Right lobe of liver (tissue), 6 donors: ENCODE measurements at regions not wholly inside any gene's neighbourhood (a gene's known extent, or its start where the extent isn't known, plus 50 kb on each side); places are given as distances from the start of the nearest gene placed in this dataset.

ENCODE experiments used
- ATAC-seq, 4 donors: fragments of 200-7000 bp; cut with Tn5 transposase; one replicate each; pipeline ENCODE4 v1.9.1; 2020; ENCODE audit warnings: mild to moderate bottlenecking in 4 of 4, moderate library complexity in 4 of 4
- DNase-seq, 3 donors: peaks; one replicate each; pipeline ENCODE4 v3.0.0-alpha.2; 2020
- H3K27ac ChIP-seq, 3 donors: fragments of 200-600 bp; one replicate each; pipeline ENCODE4 v1.8.0; 2022
- H3K27me3 ChIP-seq, 2 donors: fragments of 200-600 bp; one replicate each; pipeline ENCODE4 v1.8.0; 2022
- H3K36me3 ChIP-seq, 4 donors: fragments of 200-600 bp; sonication (generic) in 1 of 4; one replicate each; pipeline versions ENCODE4 v1.5.1 to v1.8.0; 2017 to 2022; ENCODE audit warnings: control low read depth in 1 of 4
- H3K4me1 ChIP-seq, 4 donors: fragments of 200-600 bp; sonication (generic) in 1 of 4; one replicate each; pipeline versions ENCODE4 v1.5.1 to v1.8.0; 2017 to 2022; ENCODE audit warnings: control low read depth in 1 of 4
- H3K4me3 ChIP-seq, 3 donors: fragments of 200-600 bp; one replicate each; pipeline ENCODE4 v1.8.0; 2022
- H3K9me3 ChIP-seq, 4 donors: fragments of 200-600 bp; sonication (generic) in 1 of 4; one replicate each; pipeline versions ENCODE4 v1.5.1 to v1.8.0; 2017 to 2022; ENCODE audit warnings: control low read depth in 1 of 4
- POLR2A ChIP-seq: fragments of 450-650 bp; IDR thresholded peaks from one replicate; pipeline ENCODE4 v1.6.1; 2017; ENCODE audit warnings: antibody characterized with exemption, mild to moderate bottlenecking
- WGBS: methylation state at CpG from one replicate; pipeline ENCODE4 v1.1.6; 2018; ENCODE audit warnings: low coverage, low lambda C conversion rate; ENCODE audit not compliant: insufficient coverage; ENCODE audit errors: missing lambda C conversion rate; 5-methylcytosine and 5-hydroxymethylcytosine counted together
- intact Hi-C, 2 donors: fragments of 100-400 bp; cut with DNase I; formaldehyde crosslinking; loops; one replicate each; pipeline versions ENCODE4 v1.11.2 to v1.14.1; 2022
- TF ChIP-seq, protein P1 (sequence below), 4 donors: fragments of 200-600 bp in 3 of 4; fragments of 450-650 bp in 1 of 4; IDR thresholded peaks; one replicate each; pipeline versions ENCODE4 v1.5.1 to v1.8.0; 2016 to 2022; ENCODE audit warnings: antibody characterized with exemption in 4 of 4, mild to moderate bottlenecking in 2 of 4
- donor health status: DM: no; HTN: yes; CAD: no.
- donor health status: DM: no; HTN: no; CAD: no.
- donor health status: DM: no; HTN: no; CAD: no.
- donor health status: DM: no; HTN: yes; CAD: no.
- donor health status: DM: no; HTN: yes; CAD: no.

GRCh38 chr1:186513526-186513925 lies 52.6 kb upstream of the PDC start:
- Histone ChIP-seq H3K27ac (no peak overlapping the region), H3K9me3 (no peaks in the 10 kb centered on the region), H3K4me1 (no peaks in the 10 kb centered on the region), H3K27me3 (no peaks in the 10 kb centered on the region), H3K36me3 (no peaks in the 10 kb centered on the region), H3K4me3 (no peak overlapping the region)
- WGBS, result no CpG with 5 or more reads among the region's 3 CpGs
- intact Hi-C loops, result no loop called here
- no peak for DNase-seq
- TF ChIP-seq POLR2A, result no peak
- TF ChIP-seq, protein P1, sequence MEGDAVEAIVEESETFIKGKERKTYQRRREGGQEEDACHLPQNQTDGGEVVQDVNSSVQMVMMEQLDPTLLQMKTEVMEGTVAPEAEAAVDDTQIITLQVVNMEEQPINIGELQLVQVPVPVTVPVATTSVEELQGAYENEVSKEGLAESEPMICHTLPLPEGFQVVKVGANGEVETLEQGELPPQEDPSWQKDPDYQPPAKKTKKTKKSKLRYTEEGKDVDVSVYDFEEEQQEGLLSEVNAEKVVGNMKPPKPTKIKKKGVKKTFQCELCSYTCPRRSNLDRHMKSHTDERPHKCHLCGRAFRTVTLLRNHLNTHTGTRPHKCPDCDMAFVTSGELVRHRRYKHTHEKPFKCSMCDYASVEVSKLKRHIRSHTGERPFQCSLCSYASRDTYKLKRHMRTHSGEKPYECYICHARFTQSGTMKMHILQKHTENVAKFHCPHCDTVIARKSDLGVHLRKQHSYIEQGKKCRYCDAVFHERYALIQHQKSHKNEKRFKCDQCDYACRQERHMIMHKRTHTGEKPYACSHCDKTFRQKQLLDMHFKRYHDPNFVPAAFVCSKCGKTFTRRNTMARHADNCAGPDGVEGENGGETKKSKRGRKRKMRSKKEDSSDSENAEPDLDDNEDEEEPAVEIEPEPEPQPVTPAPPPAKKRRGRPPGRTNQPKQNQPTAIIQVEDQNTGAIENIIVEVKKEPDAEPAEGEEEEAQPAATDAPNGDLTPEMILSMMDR (IDR thresholded peaks at IDR 0.05), result no peak
- ATAC-seq, result no peak

DNA sequence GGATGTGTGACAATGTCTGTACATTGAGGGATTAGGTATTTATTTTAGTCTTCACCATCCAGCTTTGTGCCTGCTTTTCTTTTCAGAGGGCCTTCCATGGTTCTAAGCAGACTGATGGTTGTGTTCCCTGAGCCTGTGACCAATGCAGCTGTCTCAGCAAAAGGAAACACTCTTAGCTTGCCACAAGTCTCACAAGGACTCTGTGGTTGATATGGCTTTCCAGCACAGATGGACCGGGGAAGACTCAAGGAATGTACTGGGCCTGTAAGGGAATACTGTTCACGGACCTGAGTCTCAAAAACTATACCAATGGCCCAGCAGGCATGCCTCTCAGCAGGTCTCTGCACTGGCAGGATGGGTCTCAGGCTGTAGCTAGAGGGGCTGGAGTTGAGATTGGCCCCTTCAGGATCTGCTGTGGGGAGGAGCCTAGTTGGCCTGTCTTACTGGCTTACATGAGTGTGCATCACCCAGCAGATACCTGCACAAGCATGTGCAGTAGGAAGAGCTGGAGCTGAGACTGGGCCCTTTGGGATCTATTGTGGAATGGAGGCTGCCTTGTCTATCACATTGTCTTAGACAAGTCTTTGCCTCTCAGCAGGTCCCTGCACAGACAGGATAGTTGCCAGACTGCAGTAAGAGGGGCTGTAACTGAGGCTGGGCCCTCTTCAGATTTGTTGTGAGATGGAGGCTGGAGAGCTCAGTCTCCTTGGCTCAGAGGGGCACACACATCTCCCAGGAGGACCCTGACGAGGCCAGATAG lies 52.0 kb upstream of the PDC start:
- TF ChIP-seq, protein P1 (IDR thresholded peaks at IDR 0.05), result no peak
- no peak for TF ChIP-seq POLR2A
- Histone ChIP-seq H3K4me1 (no peaks in the 10 kb centered on the region), H3K27me3 (no peaks in the 10 kb centered on the region), H3K36me3 (no peaks in the 10 kb centered on the region), H3K27ac (no peak overlapping the region), H3K4me3 (no peak overlapping the region), H3K9me3 (no peaks in the 10 kb centered on the region)
- intact Hi-C loops, result no loop called here
- ATAC-seq (no peak), DNase-seq (no peak)
- WGBS, result no CpG with 5 or more reads among the region's 3 CpGs

DNA sequence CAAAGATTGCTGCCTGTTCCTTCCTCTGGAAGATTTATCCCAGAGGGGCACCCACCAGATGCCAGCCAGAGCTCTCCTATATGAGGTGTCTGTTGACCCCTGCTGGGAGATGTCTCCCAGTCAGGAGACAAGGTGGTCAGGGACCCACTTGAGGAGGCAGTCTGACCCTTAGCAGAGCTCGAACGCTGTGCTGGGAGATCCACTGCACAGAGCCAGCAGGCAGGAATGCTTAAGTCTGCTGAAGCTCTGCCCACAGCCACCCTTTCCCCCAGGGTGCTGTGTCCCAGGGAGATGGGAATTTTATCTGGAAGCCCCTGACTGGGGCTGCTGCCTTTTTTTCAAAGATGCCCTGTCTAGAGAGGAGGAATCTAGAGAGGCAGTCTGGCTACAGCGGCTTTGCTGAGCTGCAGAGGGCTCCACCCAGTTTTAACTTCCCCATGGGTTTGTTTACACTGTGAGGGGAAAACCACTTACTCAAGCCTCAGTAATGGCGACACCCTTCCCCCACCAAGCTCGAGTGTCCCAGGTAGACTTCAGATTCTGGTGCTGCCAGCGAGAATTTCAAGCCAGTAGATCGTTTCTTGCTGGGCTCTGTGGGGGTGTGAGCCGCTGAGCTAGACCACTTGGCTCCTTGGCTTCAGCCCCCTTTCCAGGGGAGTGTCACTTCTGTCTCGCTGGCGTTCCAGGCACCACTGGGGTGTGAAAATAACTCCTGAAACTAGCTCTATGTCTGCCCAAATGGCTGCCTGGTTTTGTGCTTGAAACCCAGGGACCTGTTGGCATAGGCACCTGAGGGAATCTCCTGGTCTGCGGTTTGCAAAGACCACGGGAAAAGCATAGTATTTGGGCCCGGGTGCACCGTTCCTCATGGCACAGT lies 51.1 kb upstream of the PDC start:
- no peaks in the 10 kb centered on the region for H3K4me1 ChIP-seq
- no peaks in the 10 kb centered on the region for H3K27me3 ChIP-seq
- DNase-seq (no peak), ATAC-seq (peak in 2 of 4 donors; percentile 7 to 47)
- H3K4me3 ChIP-seq, result no peak overlapping the region
- H3K27ac ChIP-seq, result no peak overlapping the region
- H3K36me3 ChIP-seq, result no peaks in the 10 kb centered on the region
- WGBS, result 70% methylated on average over 2 of the region's 14 CpGs
- no peaks in the 10 kb centered on the region for H3K9me3 ChIP-seq
- intact Hi-C loops, result no loop called here
- TF ChIP-seq, protein P1 (IDR thresholded peaks at IDR 0.05), result no peak
